H9 (cell line): ENCODE measurements at regions not wholly inside any gene's neighbourhood (a gene's known extent, or its start where the extent isn't known, plus 50 kb on each side); places are given as distances from the start of the nearest gene placed in this dataset.

ENCODE experiments used
- DNase-seq: peaks from one replicate; pipeline ENCODE4 v3.0.0-alpha.2; 2017
- H2AFZ ChIP-seq: one replicate; pipeline ENCODE4 v1.6.1; 2013; ENCODE audit warnings: mild to moderate bottlenecking, low read length, control low read depth, moderate library complexity
- H2AK5ac ChIP-seq: 2 replicates; pipeline ENCODE4 v1.6.1; 2013; ENCODE audit warnings: low read length, control low read depth, mixed read lengths; ENCODE audit not compliant: insufficient read length
- H2BK120ac ChIP-seq: one replicate; pipeline ENCODE4 v1.6.1; 2013; ENCODE audit warnings: low read depth, mild to moderate bottlenecking, low read length, control low read depth, inconsistent platforms; ENCODE audit not compliant: poor library complexity, severe bottlenecking
- H2BK12ac ChIP-seq: 2 replicates; pipeline ENCODE4 v1.6.1; 2013; ENCODE audit warnings: low read length, control low read depth, mixed read lengths, low read depth; ENCODE audit not compliant: insufficient read length
- H2BK15ac ChIP-seq: 2 replicates; pipeline ENCODE4 v1.6.1; 2013; ENCODE audit warnings: low read depth, low read length, control low read depth
- H2BK20ac ChIP-seq: one replicate; pipeline ENCODE4 v1.6.1; 2013; ENCODE audit warnings: low read depth, mild to moderate bottlenecking, low read length, control low read depth, inconsistent platforms; ENCODE audit not compliant: poor library complexity, severe bottlenecking
- H2BK5ac ChIP-seq: 2 replicates; pipeline ENCODE4 v1.6.1; 2013; ENCODE audit warnings: low read length, control low read depth, mixed read lengths; ENCODE audit not compliant: insufficient read length
- H3K14ac ChIP-seq: 2 replicates; pipeline ENCODE4 v1.6.1; 2013; ENCODE audit warnings: low read length, control low read depth; ENCODE audit not compliant: insufficient read depth
- H3K18ac ChIP-seq: 2 replicates; pipeline ENCODE4 v1.6.1; 2013; ENCODE audit warnings: low read depth, mild to moderate bottlenecking, mixed read lengths, low read length, control low read depth; ENCODE audit not compliant: insufficient read length
- H3K23ac ChIP-seq: 2 replicates; pipeline ENCODE4 v1.6.1; 2013; ENCODE audit warnings: low read length, control low read depth, mixed read lengths, low read depth; ENCODE audit not compliant: insufficient read length
- H3K23me2 ChIP-seq: 2 replicates; pipeline ENCODE4 v1.6.1; 2013; ENCODE audit warnings: low read depth, mild to moderate bottlenecking, mixed read lengths, low read length, control low read depth; ENCODE audit not compliant: insufficient read length, poor library complexity, severe bottlenecking
- H3K27ac ChIP-seq: 2 replicates; pipeline ENCODE4 v1.5.1; 2013; ENCODE audit warnings: low read length, control low read depth, mixed read lengths, low read depth; ENCODE audit not compliant: insufficient read length
- H3K27me3 ChIP-seq: 2 replicates; pipeline ENCODE4 v1.6.1; 2013; ENCODE audit warnings: low read length, control low read depth, inconsistent platforms; ENCODE audit not compliant: insufficient read depth
- H3K4ac ChIP-seq: 2 replicates; pipeline ENCODE4 v1.6.1; 2013; ENCODE audit warnings: low read depth, mild to moderate bottlenecking, control low read depth, inconsistent platforms, low read length, moderate library complexity
- H3K4me1 ChIP-seq: 2 replicates; pipeline ENCODE4 v1.6.1; 2013; ENCODE audit warnings: low read length, control low read depth, inconsistent platforms; ENCODE audit not compliant: insufficient read depth
- H3K4me2 ChIP-seq: 2 replicates; pipeline ENCODE4 v1.6.1; 2013; ENCODE audit warnings: low read length, control low read depth, mixed read lengths; ENCODE audit not compliant: insufficient read length, insufficient read depth
- H3K56ac ChIP-seq: 2 replicates; pipeline ENCODE4 v1.6.1; 2013; ENCODE audit warnings: low read depth, mild to moderate bottlenecking, mixed read lengths, low read length, control low read depth; ENCODE audit not compliant: insufficient read length
- H3K79me1 ChIP-seq: 2 replicates; pipeline ENCODE4 v1.6.1; 2013; ENCODE audit warnings: low read depth, mild to moderate bottlenecking, moderate library complexity, low read length, control low read depth, inconsistent platforms; ENCODE audit not compliant: insufficient read depth, poor library complexity, severe bottlenecking
- H3K79me2 ChIP-seq: 2 replicates; pipeline ENCODE4 v1.6.1; 2013; ENCODE audit warnings: low read length, control low read depth, inconsistent platforms; ENCODE audit not compliant: insufficient read depth
- H3K9ac ChIP-seq: 2 replicates; pipeline ENCODE4 v1.6.1; 2013; ENCODE audit warnings: low read length, control low read depth, mixed read lengths; ENCODE audit not compliant: insufficient read length; ENCODE audit errors: extremely low read depth
- H3K9me3 ChIP-seq: one replicate; pipeline ENCODE4 v1.6.1; 2013; ENCODE audit warnings: low read depth, low read length, inconsistent platforms; ENCODE audit not compliant: control insufficient read depth
- H3T11ph ChIP-seq: one replicate; pipeline ENCODE4 v1.6.1; 2013; ENCODE audit warnings: mild to moderate bottlenecking, low read length, control low read depth, inconsistent platforms
- H4K20me1 ChIP-seq: one replicate; pipeline ENCODE4 v1.6.1; 2013; ENCODE audit not compliant: control insufficient read depth, insufficient read length, insufficient read depth
- H4K5ac ChIP-seq: 2 replicates; pipeline ENCODE4 v1.6.1; 2013; ENCODE audit warnings: low read depth, mild to moderate bottlenecking, mixed read lengths, low read length, control low read depth; ENCODE audit not compliant: insufficient read length
- H4K8ac ChIP-seq: replicated peaks from 2 replicates; pipeline ENCODE4 v1.6.1; 2013; ENCODE audit warnings: low read length, control low read depth, mixed read lengths, low read depth; ENCODE audit not compliant: insufficient read length
- H4K91ac ChIP-seq: 2 replicates; pipeline ENCODE4 v1.6.1; 2013; ENCODE audit warnings: low read depth, mild to moderate bottlenecking, moderate library complexity, mixed read lengths, low read length, control low read depth; ENCODE audit not compliant: insufficient read length
- H3K27ac Mint-ChIP-seq, 3 experiments: 2 replicates in 2 of 3; 3 replicates in 1 of 3; pipeline ENCODE4 v1.8.0; 2020 to 2021; ENCODE audit warnings: mixed read lengths in 3 of 3, mild to moderate bottlenecking in 1 of 3, moderate library complexity in 1 of 3
- H3K27me3 Mint-ChIP-seq: 2 replicates; pipeline ENCODE4 v1.8.0; 2021; ENCODE audit warnings: low read depth, mild to moderate bottlenecking, moderate library complexity, mixed read lengths
- H3K36me3 Mint-ChIP-seq, 3 experiments: 2 replicates in 2 of 3; 3 replicates in 1 of 3; pipeline ENCODE4 v1.8.0; 2020 to 2021; ENCODE audit warnings: low read depth in 3 of 3, mixed read lengths in 3 of 3; ENCODE audit not compliant: insufficient read depth in 1 of 3
- H3K4me1 Mint-ChIP-seq, 2 experiments: 2 replicates each; pipeline ENCODE4 v1.8.0; 2020; ENCODE audit warnings: mixed read lengths in 2 of 2
- H3K4me3 Mint-ChIP-seq, 2 experiments: 2 replicates in 1 of 2; 3 replicates in 1 of 2; pipeline ENCODE4 v1.8.0; 2020 to 2021; ENCODE audit warnings: mild to moderate bottlenecking in 2 of 2, mixed read lengths in 2 of 2, moderate library complexity in 1 of 2
- H3K9me3 Mint-ChIP-seq, 2 experiments: 2 replicates in 1 of 2; 3 replicates in 1 of 2; pipeline ENCODE4 v1.8.0; 2020; ENCODE audit warnings: mild to moderate bottlenecking in 2 of 2, mixed read lengths in 2 of 2, moderate library complexity in 1 of 2
- TF ChIP-seq, protein P1 (sequence below): fragments of 200-600 bp; sonication (generic); conservative IDR thresholded peaks from 3 replicates; pipeline ENCODE4 v1.8.0; 2021; ENCODE audit warnings: antibody characterized with exemption, mild to moderate bottlenecking

DNA sequence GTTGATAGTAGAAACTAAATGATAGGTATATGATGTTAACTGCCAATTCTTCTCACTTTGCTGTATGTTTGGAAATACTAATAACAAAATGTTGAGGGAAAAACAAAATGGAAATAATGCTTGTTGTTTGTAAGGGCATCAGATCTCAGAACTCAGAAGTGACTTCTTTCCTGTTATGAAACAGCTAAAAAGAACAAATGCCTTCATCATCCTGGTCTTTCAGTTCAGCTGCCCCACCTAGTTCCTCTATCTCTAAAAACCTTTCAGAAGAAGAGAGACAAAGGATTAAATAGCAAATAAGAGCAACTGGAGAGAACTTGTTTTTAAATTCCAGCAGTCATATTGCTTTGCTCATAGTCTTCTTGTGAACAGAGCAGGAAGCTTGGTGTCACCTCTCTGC, 345.3 kb upstream of the NCAM1 start:
- no peaks in the 10 kb centered on the region for H3K4me1 ChIP-seq
- TF ChIP-seq, protein P1, sequence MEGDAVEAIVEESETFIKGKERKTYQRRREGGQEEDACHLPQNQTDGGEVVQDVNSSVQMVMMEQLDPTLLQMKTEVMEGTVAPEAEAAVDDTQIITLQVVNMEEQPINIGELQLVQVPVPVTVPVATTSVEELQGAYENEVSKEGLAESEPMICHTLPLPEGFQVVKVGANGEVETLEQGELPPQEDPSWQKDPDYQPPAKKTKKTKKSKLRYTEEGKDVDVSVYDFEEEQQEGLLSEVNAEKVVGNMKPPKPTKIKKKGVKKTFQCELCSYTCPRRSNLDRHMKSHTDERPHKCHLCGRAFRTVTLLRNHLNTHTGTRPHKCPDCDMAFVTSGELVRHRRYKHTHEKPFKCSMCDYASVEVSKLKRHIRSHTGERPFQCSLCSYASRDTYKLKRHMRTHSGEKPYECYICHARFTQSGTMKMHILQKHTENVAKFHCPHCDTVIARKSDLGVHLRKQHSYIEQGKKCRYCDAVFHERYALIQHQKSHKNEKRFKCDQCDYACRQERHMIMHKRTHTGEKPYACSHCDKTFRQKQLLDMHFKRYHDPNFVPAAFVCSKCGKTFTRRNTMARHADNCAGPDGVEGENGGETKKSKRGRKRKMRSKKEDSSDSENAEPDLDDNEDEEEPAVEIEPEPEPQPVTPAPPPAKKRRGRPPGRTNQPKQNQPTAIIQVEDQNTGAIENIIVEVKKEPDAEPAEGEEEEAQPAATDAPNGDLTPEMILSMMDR = no peak
- H3K27ac ChIP-seq = no peak overlapping the region
- H4K5ac ChIP-seq = no peak overlapping the region
- Mint-ChIP-seq H3K4me3 (no peak overlapping the region), H3K27me3 (no peaks in the 10 kb centered on the region; the same call in 1 of the 2 replicates), H3K36me3 (no peaks in the 10 kb centered on the region), H3K4me1 (peaks cover 16 to 19% of the 10 kb centered on the region in 2 experiments), H3K27ac (no peak overlapping the region), H3K9me3 (no peaks in the 10 kb centered on the region)
- no peak overlapping the region for H4K8ac ChIP-seq
- no peaks in the 10 kb centered on the region for H3K27me3 ChIP-seq
- no peaks in the 10 kb centered on the region for H3K79me1 ChIP-seq
- H3K4me2 ChIP-seq = no peak overlapping the region
- no peak overlapping the region for H3K9ac ChIP-seq
- no peak overlapping the region for H2BK20ac ChIP-seq
- no peak overlapping the region for H2BK12ac ChIP-seq
- H4K91ac ChIP-seq = no peak overlapping the region
- no peak overlapping the region for H3T11ph ChIP-seq
- H2AFZ ChIP-seq = no peak overlapping the region
- no peak overlapping the region for H2AK5ac ChIP-seq
- no peaks in the 10 kb centered on the region for H3K23me2 ChIP-seq
- H2BK5ac ChIP-seq = no peak overlapping the region
- H4K20me1 ChIP-seq = no peaks in the 10 kb centered on the region
- no peak overlapping the region for H3K56ac ChIP-seq
- H2BK15ac ChIP-seq = no peak overlapping the region
- no peak overlapping the region for H3K18ac ChIP-seq
- H3K4ac ChIP-seq = no peak overlapping the region
- H2BK120ac ChIP-seq = no peak overlapping the region
- H3K14ac ChIP-seq = no peak overlapping the region
- H3K79me2 ChIP-seq = no peaks in the 10 kb centered on the region
- no peaks in the 10 kb centered on the region for H3K9me3 ChIP-seq
- no peak overlapping the region for H3K23ac ChIP-seq
- DNase-seq = no peak
